CD4-positive, alpha-beta T cell treated with Interleukin-15 for 4 hours (primary cell): ENCODE measurements at regions not wholly inside any gene's neighbourhood (a gene's known extent, or its start where the extent isn't known, plus 50 kb on each side); places are given as distances from the start of the nearest gene placed in this dataset.

Source experiments
- DNase-seq: peaks from one replicate; pipeline ENCODE4 v3.0.0-alpha.2; 2020; ENCODE audit warnings: low spot score

- DNase-seq: no peak
These were observed 54.0 kb upstream of the EYA4 start for GRCh38 chr6:133187114-133187513.

- DNase-seq: no peak
These were observed 53.3 kb upstream of the EYA4 start for GRCh38 chr6:133187657-133188453.

GRCh38 chr6:133190912-133191311 is 50.2 kb upstream of the EYA4 start:
- DNase-seq: no peak

GRCh38 chr6:133191323-133191722 is 49.8 kb upstream of the EYA4 start:
- no peak for DNase-seq
